ENCODE measurements at regions not wholly inside any gene's neighbourhood (a gene's known extent, or its start where the extent isn't known, plus 50 kb on each side); places are given as distances from the start of the nearest gene placed in this dataset.
"Not testable (repeated sequence)": the region's sequence is repeated elsewhere in the genome, so short reads cannot be mapped to it uniquely, and the experiment has no call there.

- no peak for DNase-seq
These were observed 261.8 kb downstream of the GATA3 start for GRCh38 chr10:8316284-8316683.

- DNase-seq, result not testable (repeated sequence)
These were observed 263.9 kb downstream of the GATA3 start for GRCh38 chr10:8318429-8318828.

GRCh38 chr10:8318956-8319355 is 264.5 kb downstream of the GATA3 start:
- no peak for DNase-seq

GRCh38 chr10:8319704-8320103 is 265.2 kb downstream of the GATA3 start:
- no peak for DNase-seq

- DNase-seq, result no peak
These were observed 267.5 kb downstream of the GATA3 start for GRCh38 chr10:8321990-8322389.

- DNase-seq, result no peak
These were observed 269.1 kb downstream of the GATA3 start for GRCh38 chr10:8323428-8324054.

- no peak for DNase-seq
These were observed 270.8 kb downstream of the GATA3 start for GRCh38 chr10:8325024-8325980.

- no peak for DNase-seq
These were observed 272.1 kb downstream of the GATA3 start for GRCh38 chr10:8326396-8327139.

GRCh38 chr10:8327140-8327423 is 272.6 kb downstream of the GATA3 start:
- no peak for DNase-seq

- no peak for DNase-seq
These were observed 276.9 kb downstream of the GATA3 start for GRCh38 chr10:8331387-8331786.

GRCh38 chr10:8331896-8332729 is 277.6 kb downstream of the GATA3 start:
- DNase-seq, result peak; percentile 77

- no peak for DNase-seq
These were observed 278.2 kb downstream of the GATA3 start for GRCh38 chr10:8332730-8333111.

- DNase-seq, result no peak
These were observed 280.1 kb downstream of the GATA3 start for GRCh38 chr10:8334631-8335030.

- no peak for DNase-seq
These were observed 282.3 kb downstream of the GATA3 start for GRCh38 chr10:8336629-8337331.

GRCh38 chr10:8337332-8337651 is 282.8 kb downstream of the GATA3 start:
- no peak for DNase-seq

GRCh38 chr10:8338177-8338766 is 283.8 kb downstream of the GATA3 start:
- no peak for DNase-seq

GRCh38 chr10:8344756-8345155 is 290.3 kb downstream of the GATA3 start:
- DNase-seq, result no peak

GRCh38 chr10:8346861-8347260 is 292.4 kb downstream of the GATA3 start:
- DNase-seq, result no peak

- not testable (repeated sequence) for DNase-seq
These were observed 293.1 kb downstream of the GATA3 start for GRCh38 chr10:8347614-8348013.

- DNase-seq, result no peak
These were observed 295.2 kb downstream of the GATA3 start for GRCh38 chr10:8349610-8350249.

GRCh38 chr10:8350250-8350967 is 295.9 kb downstream of the GATA3 start:
- DNase-seq, result no peak
